RWPE1 (cell line): ENCODE measurements at regions not wholly inside any gene's neighbourhood (a gene's known extent, or its start where the extent isn't known, plus 50 kb on each side); places are given as distances from the start of the nearest gene placed in this dataset.

ENCODE experiments used
- CTCF ChIA-PET: fragments of 350-600 bp; sonication (Branson Sonifier 250); formaldehyde crosslinking; extraction: SDS; loops from one replicate; lab custom pipeline; 2021; lab: Yijun Ruan, JAX
- POLR2A ChIA-PET: fragments of 400-600 bp; formaldehyde crosslinking; extraction: SDS; loops from one replicate; lab custom pipeline; 2020; ENCODE audit warnings: antibody characterized with exemption; ENCODE audit not compliant: low non-redundant PET; lab: Yijun Ruan, JAX
- DNase-seq: peaks from one replicate; pipeline ENCODE4 v3.0.0; 2012; ENCODE audit warnings: low spot score
- H3K27ac ChIP-seq: fragments of 450-650 bp; 2 replicates; pipeline ENCODE4 v1.5.1; 2017
- TF ChIP-seq, protein P1 (sequence below): fragments of 450-650 bp; conservative IDR thresholded peaks from 2 replicates; pipeline ENCODE4 v1.5.1; 2017; ENCODE audit warnings: low read depth, mild to moderate bottlenecking

DNA sequence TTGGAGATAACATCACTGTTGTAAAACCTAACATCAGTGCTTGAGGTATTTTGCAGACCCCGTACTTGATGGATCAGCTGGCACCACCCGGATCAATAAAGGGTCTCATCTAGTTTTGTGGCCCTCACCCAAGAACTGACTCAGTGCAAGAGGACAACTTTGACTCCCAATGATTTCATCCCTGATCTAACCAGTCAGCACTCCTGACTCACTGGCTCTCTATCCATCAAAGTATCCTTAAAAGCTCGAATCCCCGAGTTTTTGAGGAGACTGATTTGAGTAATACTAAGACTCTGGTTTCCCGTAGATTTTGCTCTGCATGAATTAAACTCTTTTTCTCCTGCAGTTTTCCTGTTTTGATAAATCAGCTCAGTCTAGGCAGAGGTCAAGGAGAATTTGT lies 2498.1 kb downstream of the PCDH7 start:
- TF ChIP-seq, protein P1, sequence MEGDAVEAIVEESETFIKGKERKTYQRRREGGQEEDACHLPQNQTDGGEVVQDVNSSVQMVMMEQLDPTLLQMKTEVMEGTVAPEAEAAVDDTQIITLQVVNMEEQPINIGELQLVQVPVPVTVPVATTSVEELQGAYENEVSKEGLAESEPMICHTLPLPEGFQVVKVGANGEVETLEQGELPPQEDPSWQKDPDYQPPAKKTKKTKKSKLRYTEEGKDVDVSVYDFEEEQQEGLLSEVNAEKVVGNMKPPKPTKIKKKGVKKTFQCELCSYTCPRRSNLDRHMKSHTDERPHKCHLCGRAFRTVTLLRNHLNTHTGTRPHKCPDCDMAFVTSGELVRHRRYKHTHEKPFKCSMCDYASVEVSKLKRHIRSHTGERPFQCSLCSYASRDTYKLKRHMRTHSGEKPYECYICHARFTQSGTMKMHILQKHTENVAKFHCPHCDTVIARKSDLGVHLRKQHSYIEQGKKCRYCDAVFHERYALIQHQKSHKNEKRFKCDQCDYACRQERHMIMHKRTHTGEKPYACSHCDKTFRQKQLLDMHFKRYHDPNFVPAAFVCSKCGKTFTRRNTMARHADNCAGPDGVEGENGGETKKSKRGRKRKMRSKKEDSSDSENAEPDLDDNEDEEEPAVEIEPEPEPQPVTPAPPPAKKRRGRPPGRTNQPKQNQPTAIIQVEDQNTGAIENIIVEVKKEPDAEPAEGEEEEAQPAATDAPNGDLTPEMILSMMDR, result no peak
- no peak overlapping the region for H3K27ac ChIP-seq
- no peak for DNase-seq
- ChIA-PET CTCF (interaction anchor here (0.6 kb wide), 1 partner anchor 13 kb away, joined by 5 read pairs; no protein-coding TSS in a partner anchor), POLR2A (no interaction called here)

DNA sequence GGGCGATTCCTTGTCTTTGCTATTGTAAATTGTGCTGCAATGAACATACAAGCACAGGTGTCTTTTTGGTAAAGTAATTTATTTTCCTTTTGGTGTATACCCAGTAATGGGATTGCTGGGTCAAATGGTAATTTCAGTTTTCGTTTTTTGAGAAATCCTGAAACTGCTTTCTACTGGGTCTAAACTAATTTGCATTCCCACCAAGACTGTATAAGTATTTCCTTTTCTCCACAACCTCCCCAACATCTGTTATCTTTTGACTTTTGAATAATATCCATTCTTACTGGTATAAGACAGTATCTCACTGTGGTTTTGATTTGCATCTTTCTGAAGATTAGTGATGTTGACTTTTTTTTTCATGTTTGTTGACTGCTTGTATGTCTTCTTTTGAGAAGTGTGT lies 2506.0 kb downstream of the PCDH7 start:
- no peak for DNase-seq
- CTCF ChIA-PET, result no interaction called here
- no peak overlapping the region for H3K27ac ChIP-seq
- TF ChIP-seq, protein P1, result no peak
- POLR2A ChIA-PET, result no interaction called here

DNA sequence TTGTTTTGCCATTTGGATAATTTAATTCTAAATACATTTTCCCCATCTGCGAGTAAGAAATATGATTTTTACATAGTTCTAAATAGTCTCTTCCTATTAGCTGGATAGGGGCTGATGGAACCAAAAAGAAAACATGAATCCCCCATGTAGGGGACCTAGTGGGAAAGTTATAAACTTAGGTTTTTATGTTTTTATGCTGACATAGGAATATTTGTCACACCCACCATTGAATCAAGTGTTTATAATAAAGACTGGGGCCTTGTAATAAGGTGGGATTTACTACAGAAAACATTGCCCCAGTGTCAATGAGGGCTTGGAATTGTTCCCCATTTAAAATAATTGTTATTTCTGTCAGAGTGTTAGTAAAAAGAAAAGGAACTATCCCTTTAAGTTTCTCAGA lies 2506.6 kb downstream of the PCDH7 start:
- ChIA-PET CTCF (no interaction called here), POLR2A (no interaction called here)
- no peak overlapping the region for H3K27ac ChIP-seq
- TF ChIP-seq, protein P1, result no peak
- DNase-seq, result no peak

DNA sequence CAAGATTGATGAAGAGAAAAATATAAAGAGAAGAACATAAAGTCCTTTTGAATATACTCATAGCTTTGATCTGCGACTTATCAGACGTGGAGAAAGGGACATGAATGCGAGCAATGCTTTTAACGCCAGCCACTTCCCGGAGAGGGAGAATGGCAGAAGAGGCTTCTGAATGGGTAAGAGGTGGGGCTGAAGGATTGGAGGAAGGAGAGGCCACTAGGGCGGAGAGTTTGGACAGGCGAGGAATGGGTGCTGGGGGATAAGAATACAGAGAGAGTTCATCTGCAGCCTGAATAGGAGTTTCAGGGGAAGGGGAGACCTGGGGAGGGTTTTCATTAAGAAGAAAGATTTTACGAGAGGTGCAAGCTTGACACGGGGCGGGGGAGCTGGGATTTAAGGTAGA lies 2534.9 kb downstream of the PCDH7 start:
- ChIA-PET POLR2A (no interaction called here), CTCF (no interaction called here)
- H3K27ac ChIP-seq, result no peak overlapping the region
- no peak for DNase-seq
- TF ChIP-seq, protein P1, result no peak

DNA sequence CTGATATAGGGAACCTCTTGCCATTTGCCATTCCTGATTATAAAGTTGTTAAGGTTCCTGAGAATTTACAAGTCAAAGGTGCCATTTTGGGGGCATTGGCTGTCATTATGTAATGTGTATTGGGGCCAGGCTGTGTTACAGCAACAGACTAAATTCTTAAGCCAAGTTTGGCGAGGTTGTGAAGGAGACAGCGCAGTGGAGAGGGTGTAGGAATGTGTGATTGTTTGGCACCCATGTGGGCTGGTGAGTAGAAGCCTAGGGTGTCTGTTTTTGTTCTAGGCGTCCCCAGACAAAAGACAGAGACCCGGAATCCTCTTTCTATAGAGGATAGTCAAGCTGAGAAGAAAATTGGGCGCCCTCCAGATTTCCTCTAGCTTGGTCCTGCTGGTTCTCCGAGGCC lies 2535.3 kb downstream of the PCDH7 start:
- no peak overlapping the region for H3K27ac ChIP-seq
- DNase-seq, result no peak
- ChIA-PET CTCF (no interaction called here), POLR2A (no interaction called here)
- TF ChIP-seq, protein P1, result no peak

DNA sequence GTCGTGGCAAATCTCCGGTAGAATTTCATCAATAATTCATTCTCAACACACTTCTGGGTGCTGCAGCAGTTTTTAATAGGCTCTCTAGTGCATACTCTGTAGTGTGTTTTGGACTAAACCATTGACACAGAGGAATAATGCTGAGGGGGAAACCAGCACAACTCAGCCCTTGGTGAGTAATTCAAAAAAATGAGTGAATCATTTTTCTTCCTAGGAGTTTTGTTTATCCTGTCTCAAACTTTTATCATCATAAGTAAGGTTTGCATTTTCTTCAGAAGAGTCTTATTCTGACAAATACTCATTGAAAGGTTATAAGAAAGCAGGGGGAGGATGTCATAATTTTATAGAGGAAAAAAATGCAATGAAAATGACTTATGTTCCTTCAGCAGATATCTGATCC lies 2542.7 kb downstream of the PCDH7 start:
- TF ChIP-seq, protein P1, result no peak
- CTCF ChIA-PET, result no interaction called here
- POLR2A ChIA-PET, result no interaction called here

DNA sequence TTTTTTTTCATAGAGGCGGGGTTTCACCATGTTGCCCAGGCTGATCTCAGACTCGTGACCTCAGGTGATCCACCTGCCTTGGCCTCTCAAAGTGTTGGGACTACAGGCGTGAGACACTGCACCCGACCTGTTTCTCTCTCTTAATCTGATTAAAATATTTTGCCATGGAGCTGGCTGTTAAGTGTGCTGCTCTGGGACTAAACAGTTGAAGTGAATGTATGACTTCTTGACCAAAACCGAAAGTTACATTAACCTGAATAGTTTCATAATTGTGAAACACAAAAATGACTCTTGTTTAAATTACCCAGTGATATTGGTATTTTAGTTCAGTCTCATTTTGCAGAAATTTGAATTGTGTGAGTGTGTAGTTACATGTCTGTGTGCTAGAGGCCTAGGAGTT lies 2548.6 kb downstream of the PCDH7 start:
- no peak for DNase-seq
- H3K27ac ChIP-seq, result no peak overlapping the region
- TF ChIP-seq, protein P1, result no peak
- ChIA-PET POLR2A (no interaction called here), CTCF (interaction anchor here (0.6 kb wide), 1 partner anchor 1657 kb away, joined by 3 read pairs; no protein-coding TSS in a partner anchor)

More for the DNA sequence above, 2542.7 kb downstream of the PCDH7 start:
- no peak overlapping the region for H3K27ac ChIP-seq
- no peak for DNase-seq
